GM12878 (cell line): ENCODE measurements at regions not wholly inside any gene's neighbourhood (a gene's known extent, or its start where the extent isn't known, plus 50 kb on each side); places are given as distances from the start of the nearest gene placed in this dataset.

Experiments
- ATAC-seq: fragments of 200-7000 bp; cut with Tn5 transposase; 3 replicates; pipeline ENCODE4 v1.9.1; 2020; ENCODE audit warnings: mild to moderate bottlenecking, moderate library complexity
- BruUV-seq: library from RNA; stranded (reverse); fragments of 400-500 nt; replicated peaks from 2 replicates; lab custom pipeline; 2021; lab: Mats Ljungman, UMichigan
- CTCF ChIA-PET: fragments of 300-600 bp; sonication (Branson Sonifier 250); formaldehyde crosslinking; extraction: SDS; loops from one replicate; lab custom pipeline; 2021; ENCODE audit warnings: inconsistent platforms; lab: Yijun Ruan, JAX
- POLR2A ChIA-PET: fragments of 350-600 bp; formaldehyde crosslinking; extraction: SDS; loops from one replicate; lab custom pipeline; 2021; ENCODE audit warnings: inconsistent platforms; lab: Charles Lee
- RAD21 ChIA-PET: fragments of 300-600 bp; sonication (Branson Sonifier 250); formaldehyde crosslinking; loops from one replicate; lab custom pipeline; 2023; ENCODE audit warnings: antibody characterized with exemption; ENCODE audit not compliant: unreplicated experiment; lab: Charles Lee
- SMC1A ChIA-PET: fragments of 300-600 bp; sonication (Branson Sonifier 250); formaldehyde crosslinking; loops from one replicate; lab custom pipeline; 2023; ENCODE audit not compliant: unreplicated experiment, uncharacterized antibody; lab: Charles Lee
- DNase-seq: peaks from one replicate; pipeline ENCODE4 v3.0.0-alpha.2; 2011; ENCODE audit warnings: low read depth, low spot score
- FAIRE-seq: peaks from 3 replicates; lab custom pipeline; 2011; peaks lifted over from hg19 to GRCh38; lab: Jason Lieb, UNC
- H2AFZ ChIP-seq: 2 replicates; pipeline ENCODE4 v1.6.0; 2011; ENCODE audit warnings: low read depth, low read length, control low read depth; ENCODE audit not compliant: control insufficient read depth
- H3K27ac ChIP-seq: 2 replicates; pipeline ENCODE4 v1.5.1; 2011; ENCODE audit warnings: control low read depth; ENCODE audit not compliant: control insufficient read depth, insufficient read depth
- H3K27me3 ChIP-seq, 2 experiments: replicated peaks in 1 of 2; 2 replicates each; pipeline versions ENCODE4 v1.6.0 to v1.6.1; 2011; ENCODE audit warnings: low read length in 1 of 2; ENCODE audit not compliant: control insufficient read depth in 2 of 2, insufficient read depth in 2 of 2
- H3K36me3 ChIP-seq, 2 experiments: 2 replicates each; pipeline ENCODE4 v1.5.1; 2011; ENCODE audit warnings: low read length in 1 of 2; ENCODE audit not compliant: control insufficient read depth in 2 of 2, insufficient read depth in 2 of 2
- H3K4me1 ChIP-seq: 2 replicates; pipeline ENCODE4 v1.6.1; 2011; ENCODE audit warnings: mild to moderate bottlenecking, low read length, moderate library complexity, mixed read lengths; ENCODE audit not compliant: control insufficient read depth, insufficient read depth
- H3K4me2 ChIP-seq: 2 replicates; pipeline ENCODE4 v1.6.0; 2011; ENCODE audit warnings: control low read depth; ENCODE audit not compliant: control insufficient read depth, insufficient read depth
- H3K4me3 ChIP-seq: fragments of 200-600 bp; sonication (generic); 2 replicates; pipeline ENCODE4 v1.5.1; 2016
- H3K79me2 ChIP-seq: 2 replicates; pipeline ENCODE4 v1.6.0; 2011; ENCODE audit warnings: low read length; ENCODE audit not compliant: control insufficient read depth, insufficient read depth
- H3K9ac ChIP-seq: 2 replicates; pipeline ENCODE4 v1.8.0; 2011; ENCODE audit warnings: low read length, control low read depth, mixed read lengths; ENCODE audit not compliant: control insufficient read depth, insufficient read depth
- H3K9me3 ChIP-seq: replicated peaks from 3 replicates; pipeline ENCODE4 v1.5.1; 2011; ENCODE audit warnings: mild to moderate bottlenecking, low read length; ENCODE audit not compliant: control insufficient read depth, insufficient read depth
- H4K20me1 ChIP-seq: 2 replicates; pipeline ENCODE4 v1.6.0; 2011; ENCODE audit not compliant: control insufficient read depth, insufficient read depth
- ATF2 ChIP-seq: IDR thresholded peaks from 2 replicates; pipeline ENCODE4 v1.6.1; 2012; ENCODE audit warnings: low read length, inconsistent platforms
- CTCF ChIP-seq, 3 experiments: IDR thresholded peaks in 2 of 3; conservative IDR thresholded peaks in 1 of 3; 2 replicates each; pipeline ENCODE4 v1.5.1; 2011; ENCODE audit warnings: low read depth in 3 of 3, low read length in 3 of 3, mild to moderate bottlenecking in 3 of 3, control low read depth in 2 of 3, moderate library complexity in 2 of 3, inconsistent platforms in 1 of 3, mixed read lengths in 1 of 3; ENCODE audit not compliant: control insufficient read depth in 2 of 3, insufficient read depth in 1 of 3; ENCODE audit errors: extremely low read depth in 1 of 3
- ELK1 ChIP-seq: IDR thresholded peaks from 2 replicates; pipeline ENCODE4 v1.6.1; 2012; ENCODE audit warnings: low read depth, low read length, improper control_type of control experiment
- EZH2 ChIP-seq: IDR thresholded peaks from 2 replicates; pipeline ENCODE4 v1.6.1; 2012; ENCODE audit warnings: low read depth, mild to moderate bottlenecking, control low read depth, inconsistent platforms, low read length, borderline replicate concordance; ENCODE audit not compliant: control insufficient read depth
- FOXK2 ChIP-seq: fragments of 450-650 bp; IDR thresholded peaks from 2 replicates; pipeline ENCODE4 v1.6.1; 2017; ENCODE audit warnings: mild to moderate bottlenecking, moderate library complexity
- KLF5 ChIP-seq: fragments of 450-650 bp; IDR thresholded peaks from 2 replicates; pipeline ENCODE4 v1.6.1; 2014; ENCODE audit warnings: mild to moderate bottlenecking; ENCODE audit not compliant: partially characterized antibody
- MXI1 ChIP-seq: fragments of 150-350 bp; IDR thresholded peaks from 2 replicates; pipeline ENCODE4 v1.6.1; 2011; ENCODE audit warnings: low read depth, mild to moderate bottlenecking, inconsistent platforms, low read length, improper control_type of control experiment
- MYC ChIP-seq: IDR thresholded peaks from 2 replicates; pipeline ENCODE4 v1.6.1; 2011; ENCODE audit warnings: mild to moderate bottlenecking, low read length, moderate library complexity, inconsistent platforms; ENCODE audit not compliant: insufficient read depth, insufficient replicate concordance, insufficient read length, severe bottlenecking
- NBN ChIP-seq: fragments of 450-650 bp; IDR thresholded peaks from 2 replicates; pipeline ENCODE4 v1.6.1; 2016
- RELB ChIP-seq: fragments of 450-650 bp; IDR thresholded peaks from 2 replicates; pipeline ENCODE4 v1.6.1; 2017; ENCODE audit warnings: low read depth, mild to moderate bottlenecking, moderate library complexity
- TCF12 ChIP-seq: IDR thresholded peaks from 2 replicates; pipeline ENCODE4 v1.6.1; 2011; ENCODE audit warnings: low read depth, mild to moderate bottlenecking, low read length
- YY1 ChIP-seq: IDR thresholded peaks from 2 replicates; pipeline ENCODE4 v1.6.1; 2011; ENCODE audit warnings: low read depth, mild to moderate bottlenecking, low read length
- WGBS: methylation state at CpG from one replicate; pipeline ENCODE4 v1.1.6; 2016; ENCODE audit warnings: low lambda C conversion rate; ENCODE audit not compliant: insufficient replicate concordance, insufficient coverage; ENCODE audit errors: missing lambda C conversion rate; 5-methylcytosine and 5-hydroxymethylcytosine counted together
- in situ Hi-C: fragments of 300-500 bp; cut with MboI; formaldehyde crosslinking; loops from 9 replicates; pipeline ENCODE4 v1.14.3; 2018; ENCODE audit warnings: mixed read lengths
- intact Hi-C: fragments of 100-400 bp; cut with micrococcal nuclease; formaldehyde crosslinking; loops from one replicate; pipeline ENCODE4 v1.14.2; 2022; ENCODE audit not compliant: unreplicated experiment

- BruUV-seq: no TSS peak
- ChIA-PET CTCF (no interaction called here), SMC1A (no interaction called here), POLR2A (no interaction called here), RAD21 (no interaction called here)
- DNase-seq (no peak), ATAC-seq (no peak), FAIRE-seq (no peak)
- in situ Hi-C loops: no loop called here
- H3K36me3 ChIP-seq: no peaks in the 10 kb centered on the region
- H2AFZ ChIP-seq: no peak overlapping the region
- H3K27ac ChIP-seq: no peak overlapping the region
- TF ChIP-seq TCF12 (no peak), MYC (no peak), RELB (no peak)
- H3K9me3 ChIP-seq: no peaks in the 10 kb centered on the region
- H3K4me2 ChIP-seq: no peak overlapping the region
- H3K4me1 ChIP-seq: no peaks in the 10 kb centered on the region
- intact Hi-C loops: no loop called here
- no peak overlapping the region for H3K9ac ChIP-seq
- H3K27me3 ChIP-seq: no peaks in the 10 kb centered on the region
- H4K20me1 ChIP-seq: no peaks in the 10 kb centered on the region
- 15% methylated on average over 13 of the region's 13 CpGs for WGBS
- H3K4me3 ChIP-seq: no peak overlapping the region
- no peaks in the 10 kb centered on the region for H3K79me2 ChIP-seq
These were observed 231.7 kb upstream of the ARRDC4 start for GRCh38 chr15:97728791-97729190.

GRCh38 chr15:97729270-97729669, 231.2 kb upstream of the ARRDC4 start:
- Histone ChIP-seq H3K9ac (no peak overlapping the region), H3K4me1 (no peaks in the 10 kb centered on the region), H3K4me2 (no peak overlapping the region), H4K20me1 (no peaks in the 10 kb centered on the region), H3K9me3 (no peaks in the 10 kb centered on the region), H3K27ac (no peak overlapping the region), H3K36me3 (no peaks in the 10 kb centered on the region), H2AFZ (no peak overlapping the region), H3K79me2 (no peaks in the 10 kb centered on the region), H3K27me3 (no peaks in the 10 kb centered on the region), H3K4me3 (no peak overlapping the region)
- intact Hi-C loops: no loop called here
- 11% methylated on average over 7 of the region's 7 CpGs for WGBS
- in situ Hi-C loops: no loop called here
- BruUV-seq: no TSS peak
- DNase-seq (no peak), FAIRE-seq (no peak), ATAC-seq (no peak)
- TF ChIP-seq ELK1: no peak
- TF ChIP-seq YY1: no peak
- no peak for TF ChIP-seq CTCF (IDR thresholded peaks at IDR 0.05 in 2 of 3, conservative IDR thresholded peaks at IDR 0.05 in 1 of 3; ENCODE audit: control insufficient read depth in 2 of 3, extremely low read depth in 1 of 3, insufficient read depth in 1 of 3, low read depth in 3 of 3, low read length in 3 of 3)
- no peak for TF ChIP-seq ATF2
- no peak for TF ChIP-seq MXI1
- TF ChIP-seq NBN: no peak
- TF ChIP-seq EZH2: no peak
- TF ChIP-seq FOXK2: no peak
- TF ChIP-seq KLF5: no peak
- ChIA-PET CTCF (no interaction called here), POLR2A (no interaction called here), RAD21 (no interaction called here), SMC1A (no interaction called here)
